NCI-H2107 (cell line): ENCODE measurements at regions not wholly inside any gene's neighbourhood (a gene's known extent, or its start where the extent isn't known, plus 50 kb on each side); places are given as distances from the start of the nearest gene placed in this dataset.

Source experiments
- DNase-seq: peaks from one replicate; lab custom pipeline; 2025; lab: John Stamatoyannopoulos, UW

DNA sequence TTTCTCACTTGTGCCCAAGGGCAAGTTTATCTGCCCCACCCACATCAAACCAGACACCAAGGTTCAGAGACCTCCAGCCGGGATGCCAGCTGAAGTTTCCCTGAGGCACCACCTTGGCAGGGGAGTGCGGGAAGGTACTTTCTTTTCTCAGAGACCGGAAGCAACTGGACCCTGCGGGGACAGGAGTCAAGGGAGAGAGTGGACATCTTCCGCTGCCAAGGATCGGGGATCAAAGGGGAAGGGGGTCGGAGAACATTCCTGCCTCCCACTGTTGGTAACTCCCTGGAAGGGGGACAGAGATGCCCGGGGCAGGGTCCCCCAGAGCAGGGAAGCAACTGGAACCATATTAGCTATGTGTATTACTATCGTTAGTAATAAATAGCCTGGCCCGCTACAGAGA is 161.8 kb downstream of the DICER1 start:
- no peak for DNase-seq

DNA sequence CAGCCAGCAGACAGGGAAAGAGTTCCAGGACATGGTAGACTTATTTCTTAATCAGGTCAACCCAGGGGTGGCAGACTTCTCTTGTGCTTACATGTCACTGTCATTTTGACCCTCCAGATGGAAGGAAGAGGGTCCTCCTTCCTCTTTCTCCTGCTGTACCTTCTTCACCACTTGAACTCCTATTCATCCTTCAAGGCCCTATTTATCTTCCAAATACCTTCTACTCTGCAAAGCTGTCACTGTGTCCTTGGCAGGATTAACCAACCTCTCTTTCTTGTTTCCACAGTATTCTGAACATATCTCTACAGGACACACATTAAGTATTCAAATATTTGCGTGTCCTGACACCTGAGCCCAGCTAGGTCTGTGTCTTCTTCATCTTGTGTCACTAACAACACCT is 163.1 kb downstream of the DICER1 start:
- no peak for DNase-seq

DNA sequence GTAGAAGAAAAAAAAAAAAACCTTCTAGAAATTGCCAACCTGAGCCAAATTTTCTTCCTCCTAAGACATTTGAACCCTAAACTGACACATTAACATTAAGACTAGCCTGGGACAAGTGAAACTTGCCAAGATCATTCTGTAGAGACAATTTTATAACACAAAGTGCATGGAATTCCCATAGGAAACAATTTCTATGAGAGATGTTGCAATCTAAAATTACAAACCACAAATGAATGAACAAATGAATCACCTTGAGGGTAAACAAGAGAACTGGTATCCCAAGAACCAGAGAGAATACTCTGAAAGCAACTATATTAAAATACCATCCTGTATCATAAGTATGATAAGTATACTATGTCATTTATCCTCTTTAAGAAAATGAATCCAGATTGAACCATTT is 165.3 kb downstream of the DICER1 start:
- DNase-seq: no peak

DNA sequence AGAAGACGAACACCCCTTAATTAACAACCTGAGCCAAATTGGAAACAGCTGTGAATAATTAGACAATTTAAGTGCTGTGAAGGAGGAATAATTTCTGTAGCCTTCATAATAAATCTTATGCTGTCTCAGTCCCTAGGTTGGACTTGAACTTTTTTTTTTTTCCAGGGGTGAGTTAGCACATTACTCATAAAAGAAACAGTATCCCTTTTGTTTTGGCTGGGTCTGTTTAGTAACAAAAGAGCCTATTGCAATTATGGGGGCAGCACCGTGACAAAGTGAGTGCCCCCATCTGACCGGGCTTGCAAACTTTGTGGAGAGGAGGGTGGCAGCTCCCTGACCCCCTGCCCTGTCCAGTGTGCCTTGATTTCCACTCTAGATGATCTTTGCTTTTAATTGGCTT is 167.4 kb downstream of the DICER1 start:
- DNase-seq: no peak

DNA sequence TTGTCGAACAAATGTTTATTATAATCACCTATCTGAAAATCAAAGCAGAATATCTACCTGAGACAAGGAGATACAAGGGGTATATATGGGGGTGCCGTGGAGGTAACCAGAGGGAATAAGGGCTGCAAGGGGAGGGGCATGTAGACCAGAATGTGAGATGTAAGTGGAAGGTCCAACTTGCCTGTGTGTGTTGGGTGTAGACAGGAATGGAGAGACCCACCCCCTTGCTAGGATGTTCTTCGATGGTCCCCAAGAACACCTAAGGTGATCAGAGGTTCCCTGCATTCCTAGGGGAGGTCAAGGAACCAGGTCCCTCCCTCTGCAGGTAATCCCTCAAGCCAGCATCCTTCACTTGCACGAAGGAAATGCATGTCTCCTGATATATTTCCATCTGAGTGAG is 167.9 kb downstream of the DICER1 start:
- DNase-seq: no peak

GRCh38 chr14:94987409-94987808 is 169.9 kb downstream of the DICER1 start:
- DNase-seq: no peak

DNA sequence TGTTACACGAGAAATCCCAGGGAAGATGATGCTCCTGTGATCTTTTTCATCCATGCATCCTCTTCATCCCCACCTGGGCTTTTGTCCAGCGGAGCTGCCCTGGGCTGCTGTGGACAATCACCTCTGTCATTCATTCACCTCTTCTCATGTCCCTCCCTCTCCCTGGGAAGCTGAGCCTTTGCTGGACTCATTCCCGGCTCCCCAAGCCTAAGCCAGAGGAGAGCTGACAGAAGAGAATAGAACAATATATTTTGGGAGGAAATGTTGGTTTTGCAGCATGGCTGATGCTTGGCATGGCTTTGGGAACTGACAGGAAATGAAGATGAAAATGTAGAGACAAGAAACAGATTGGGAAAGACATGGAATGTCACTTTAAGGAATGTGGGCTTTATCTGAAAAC is 177.4 kb downstream of the DICER1 start:
- no peak for DNase-seq

DNA sequence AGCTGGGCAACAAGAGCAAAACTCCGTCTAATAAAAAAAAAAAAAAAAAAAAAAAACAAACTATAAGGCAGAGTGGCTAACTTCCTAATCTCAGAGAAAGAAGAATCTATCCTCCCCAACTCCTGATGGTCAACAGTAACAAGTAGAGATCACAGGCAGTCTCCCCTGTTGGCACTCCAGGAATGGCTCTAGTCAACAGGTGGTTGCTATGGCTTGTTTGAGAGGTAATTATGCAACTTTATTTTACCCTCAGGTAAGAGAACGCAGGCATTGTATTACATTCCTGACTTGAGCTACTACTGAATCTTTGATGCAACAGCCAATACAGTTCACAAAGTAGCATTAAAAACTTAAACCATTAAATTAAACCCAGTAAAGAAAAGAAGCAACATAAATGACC is 180.3 kb downstream of the DICER1 start:
- DNase-seq: no peak

GRCh38 chr14:94975366-94975765 is 182.0 kb downstream of the DICER1 start:
- DNase-seq: no peak

DNA sequence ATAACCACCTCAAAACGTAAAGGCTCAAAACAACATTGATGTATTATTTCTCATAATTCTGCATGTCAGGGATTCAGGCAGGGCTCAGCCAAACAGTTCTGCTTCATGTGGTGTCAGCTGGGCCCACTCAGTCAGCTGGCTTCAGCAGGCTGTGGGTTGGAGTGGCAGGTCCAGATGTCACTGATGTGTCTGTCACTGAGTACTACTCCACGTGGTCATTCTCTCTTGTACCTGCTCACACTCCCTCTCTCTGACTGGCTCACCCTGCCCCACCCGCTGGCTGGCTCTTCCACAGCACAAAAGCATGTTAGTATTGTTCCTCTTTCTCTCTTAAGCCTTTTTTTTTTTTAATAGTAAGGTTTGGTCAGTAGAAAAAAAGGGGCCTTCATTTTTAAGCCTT is 182.4 kb downstream of the DICER1 start:
- DNase-seq: no peak

DNA sequence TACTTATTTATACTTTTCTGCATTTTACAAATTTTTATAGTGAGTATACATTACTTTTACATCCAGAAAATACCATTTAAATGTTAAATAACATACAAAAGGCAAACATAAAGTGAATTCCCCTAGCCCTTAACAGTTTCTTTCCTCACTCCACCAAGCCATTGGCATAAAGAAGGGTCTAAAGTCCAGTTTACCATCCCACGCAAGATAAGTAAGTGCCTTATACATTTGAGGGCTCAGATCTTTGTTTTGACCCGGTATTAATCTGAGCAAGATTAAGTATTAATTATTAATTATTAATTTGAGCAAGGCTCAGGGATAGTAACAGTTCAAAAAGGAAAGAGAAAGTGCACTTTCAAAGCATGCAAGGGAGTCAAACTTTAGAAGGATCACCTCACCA is 182.9 kb downstream of the DICER1 start:
- no peak for DNase-seq

GRCh38 chr14:94971750-94972149 is 185.6 kb downstream of the DICER1 start:
- DNase-seq: no peak

DNA sequence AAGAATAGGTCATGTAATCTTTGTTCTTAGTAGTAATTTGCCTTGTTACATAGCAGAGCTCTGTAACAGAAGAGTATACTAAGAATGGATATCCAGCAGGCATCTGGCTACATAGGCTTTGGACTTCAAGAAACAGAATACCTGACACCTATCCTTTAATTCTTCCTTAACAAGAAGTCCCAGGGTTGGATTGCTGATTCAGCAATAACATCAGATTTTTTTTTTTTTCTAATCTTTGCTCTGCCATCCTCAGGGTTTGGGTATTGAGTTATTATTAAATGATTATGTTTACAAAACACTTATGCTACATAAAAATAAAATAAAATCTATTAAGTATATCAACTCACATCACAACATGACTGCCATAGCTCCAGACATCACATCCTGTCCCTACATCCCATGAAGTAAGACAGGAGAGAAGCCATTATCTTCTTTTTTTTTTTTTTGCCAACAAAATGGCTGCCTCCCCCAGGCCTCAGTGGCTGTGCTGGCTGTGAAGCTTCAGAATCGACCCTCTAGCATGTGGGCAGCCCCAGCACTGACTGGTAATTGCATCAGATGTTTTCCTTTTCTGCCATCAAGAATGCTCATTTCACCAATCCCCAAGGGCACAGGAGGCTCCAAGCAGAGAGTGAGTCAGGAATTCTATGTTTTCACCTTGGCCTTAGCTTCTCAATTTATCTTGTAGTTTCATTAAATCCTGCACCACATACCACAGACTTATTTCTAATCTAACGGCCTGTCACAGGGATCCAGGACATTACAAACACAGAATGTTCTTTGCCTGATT is 186.2 kb downstream of the DICER1 start:
- DNase-seq: no peak

- no peak for DNase-seq
Measured at GRCh38 chr14:94969766-94970165, 187.6 kb downstream of the DICER1 start.

DNA sequence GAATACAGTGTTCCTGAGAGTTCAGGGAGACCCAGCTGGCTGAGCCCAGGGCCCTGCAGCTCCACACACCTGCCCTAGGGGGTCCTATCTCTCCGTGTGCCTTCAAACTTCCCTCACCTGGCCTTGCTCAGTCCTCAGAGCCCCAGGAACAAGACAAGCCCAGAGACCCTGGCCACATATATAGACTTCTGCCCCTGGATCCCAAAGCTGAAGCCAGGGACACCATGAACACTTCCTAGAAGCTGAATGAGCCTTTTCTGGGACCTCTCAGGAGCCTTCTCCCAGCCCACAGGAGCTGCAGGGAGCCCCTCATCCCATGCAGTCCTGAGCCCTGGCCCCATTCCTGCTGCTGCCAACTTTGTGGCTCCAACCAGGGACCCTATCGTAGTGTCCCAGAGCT is 190.5 kb downstream of the DICER1 start:
- no peak for DNase-seq

DNA sequence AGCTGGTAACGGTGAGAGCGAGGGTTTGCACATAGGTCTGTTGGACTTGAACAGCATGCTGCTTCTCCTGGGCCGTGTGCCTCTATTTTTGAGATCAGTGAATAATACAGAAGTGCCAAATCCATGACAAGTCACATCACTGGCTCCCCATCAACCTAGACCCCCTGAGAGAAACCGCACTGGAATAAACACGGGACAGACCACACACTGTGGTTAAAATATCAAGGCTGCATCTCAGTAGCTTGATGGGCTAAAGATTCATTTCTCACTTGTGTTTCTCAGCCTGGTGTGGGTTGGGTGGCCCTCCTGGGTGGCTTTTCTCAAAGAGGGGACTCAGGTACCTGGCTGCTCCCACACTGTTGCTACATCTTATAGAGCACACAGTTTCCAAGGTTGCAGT is 191.0 kb downstream of the DICER1 start:
- no peak for DNase-seq

- no peak for DNase-seq
Measured at GRCh38 chr14:94965551-94966313, 191.6 kb downstream of the DICER1 start.

- no peak for DNase-seq
Measured at GRCh38 chr14:94964931-94965330, 192.4 kb downstream of the DICER1 start.

DNA sequence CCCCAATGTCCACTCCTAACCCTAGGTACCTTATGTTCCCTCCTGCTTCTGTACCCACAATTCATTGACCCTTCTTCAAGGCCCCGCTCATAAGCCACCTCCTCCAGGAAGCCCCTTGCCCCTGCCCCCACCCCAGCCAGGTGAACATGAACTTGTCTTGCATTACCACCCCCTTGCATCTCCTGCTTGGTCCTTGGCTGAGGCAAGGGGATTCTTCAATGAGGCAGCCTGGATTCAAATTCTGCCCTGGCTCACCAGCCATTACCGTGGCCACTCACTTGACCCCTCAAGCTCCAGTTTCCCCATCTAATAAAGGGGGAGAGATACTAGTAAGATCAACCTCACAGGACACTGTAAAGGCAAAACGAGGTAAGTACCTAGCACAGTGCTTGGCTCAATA is 193.1 kb downstream of the DICER1 start:
- DNase-seq: no peak

DNA sequence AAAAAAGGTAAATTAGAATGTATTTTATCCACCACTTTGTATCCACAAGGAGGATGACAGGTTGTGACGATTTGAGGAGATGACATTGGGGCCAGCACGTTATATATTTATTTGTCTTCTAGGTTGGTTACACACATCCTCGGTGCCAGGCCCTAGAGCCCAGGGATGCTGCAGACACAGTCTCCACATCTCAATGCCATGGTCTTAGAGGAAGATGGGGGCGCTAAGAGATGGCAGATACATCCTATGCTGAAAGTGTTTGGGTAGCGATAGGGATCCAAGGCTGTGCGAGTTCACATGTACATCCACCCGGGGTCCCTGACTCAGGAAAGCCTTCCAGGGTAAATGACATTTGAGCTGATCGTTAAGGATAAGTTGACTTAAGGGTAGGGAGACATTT is 193.1 kb upstream of the GSC start:
- no peak for DNase-seq

DNA sequence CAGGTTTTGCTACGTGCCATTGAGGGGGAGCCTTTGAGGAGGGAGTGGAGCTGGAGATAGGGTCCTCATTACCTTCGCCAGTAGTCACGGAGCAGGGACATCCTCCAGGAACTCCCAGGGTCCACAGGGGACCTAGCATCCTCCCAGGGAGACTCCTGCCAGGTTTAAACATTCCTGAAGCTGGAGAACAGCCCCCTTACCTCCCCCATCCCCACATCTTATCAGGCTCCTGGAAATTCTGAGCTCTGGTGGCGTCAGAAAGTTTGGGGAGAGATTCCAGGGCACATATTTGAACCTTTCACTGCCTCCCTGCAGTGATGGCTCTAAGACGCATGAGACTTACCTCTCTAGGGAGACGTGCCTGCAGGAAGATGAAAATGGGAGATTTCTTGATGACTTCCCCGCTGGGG is 192.3 kb upstream of the GSC start:
- no peak for DNase-seq

DNA sequence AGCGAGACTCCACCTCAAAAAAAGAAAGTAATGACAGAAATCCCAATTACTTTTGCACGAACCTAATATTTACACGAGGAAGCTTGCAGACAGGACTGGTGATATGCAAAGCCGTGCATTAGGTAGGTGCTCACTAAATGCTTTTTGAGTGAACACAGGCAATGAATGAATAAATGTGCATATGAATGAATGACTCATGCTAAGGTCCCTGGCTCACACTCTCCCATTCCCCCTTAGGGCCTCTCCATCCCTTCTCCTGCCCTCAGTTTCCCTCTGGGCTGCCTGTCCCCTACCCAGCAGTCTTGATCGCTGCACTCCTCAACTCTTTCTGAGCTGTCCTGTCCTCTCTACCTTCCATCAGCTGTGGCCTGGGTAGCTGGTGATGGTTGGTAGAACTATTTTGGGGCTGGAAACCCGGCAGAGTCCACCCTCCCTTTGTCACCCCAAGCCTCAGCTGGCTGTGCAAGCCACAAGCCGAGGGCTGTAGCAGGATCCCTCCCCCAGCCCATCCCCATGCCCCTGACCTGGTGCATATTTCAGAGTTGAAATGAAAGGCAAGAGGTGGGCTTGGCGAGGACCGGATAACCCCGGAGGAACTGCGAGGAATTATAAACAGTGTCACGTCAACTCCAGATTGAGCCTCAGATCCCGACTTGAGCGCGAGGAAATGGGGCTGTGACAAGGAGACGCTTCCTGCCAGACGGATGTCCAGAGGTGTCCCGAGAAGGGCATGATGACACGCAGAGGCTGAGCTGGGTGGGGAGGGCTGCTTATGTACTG is 191.7 kb upstream of the GSC start:
- DNase-seq: no peak
